Brain pericyte (primary cell): ENCODE measurements at regions not wholly inside any gene's neighbourhood (a gene's known extent, or its start where the extent isn't known, plus 50 kb on each side); places are given as distances from the start of the nearest gene placed in this dataset.
"Not testable (repeated sequence)": the region's sequence is repeated elsewhere in the genome, so short reads cannot be mapped to it uniquely, and the experiment has no call there.

ENCODE experiments used
- DNase-seq: peaks from one replicate; pipeline ENCODE4 v3.0.0-alpha.2; 2012; ENCODE audit warnings: low read depth, low spot score

DNA sequence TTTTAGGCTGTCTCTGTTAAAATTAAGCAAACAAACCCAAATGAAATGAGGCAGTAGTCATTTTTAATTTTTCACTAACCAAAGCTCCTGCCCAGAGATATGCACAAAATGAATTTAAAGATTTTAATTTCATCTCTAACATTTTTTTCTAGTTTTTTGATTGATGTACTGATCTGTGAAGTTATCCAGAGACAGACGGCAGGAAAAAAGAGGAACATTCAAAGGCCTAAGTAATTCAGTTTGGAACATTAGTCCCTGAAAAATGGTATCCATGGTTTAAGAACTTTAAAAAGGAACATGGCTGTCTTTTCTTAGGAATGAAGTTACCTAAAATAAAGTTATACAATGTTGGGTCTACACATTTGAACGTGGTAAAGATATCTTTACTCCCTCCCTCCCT is 498.8 kb upstream of the LMO3 start:
- DNase-seq, result no peak

- DNase-seq, result no peak
These were observed 491.7 kb upstream of the LMO3 start for GRCh38 chr12:17097674-17098073.

GRCh38 chr12:17084831-17085230 is 478.9 kb upstream of the LMO3 start:
- no peak for DNase-seq

- DNase-seq, result no peak
These were observed 473.4 kb upstream of the LMO3 start for GRCh38 chr12:17079251-17079909.

- DNase-seq, result no peak
These were observed 471.6 kb upstream of the LMO3 start for GRCh38 chr12:17077594-17077993.

DNA sequence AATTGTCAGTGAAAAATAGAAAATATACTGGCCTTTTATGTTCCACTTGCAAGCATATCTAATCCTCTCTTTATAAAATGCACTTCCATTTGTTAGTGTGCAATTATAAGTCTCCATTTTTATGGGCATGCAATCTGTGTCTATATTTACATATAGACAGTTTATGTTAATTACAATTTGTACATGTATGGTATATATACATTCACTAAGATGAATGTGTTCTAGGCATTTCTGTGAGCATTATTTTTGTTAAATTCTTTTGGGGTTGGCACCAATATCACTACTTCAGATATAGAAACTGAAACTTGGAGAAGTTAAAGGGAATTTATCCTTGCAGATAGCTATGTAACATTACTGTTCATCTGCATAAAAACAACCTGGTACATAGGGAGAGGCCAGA is 470.8 kb upstream of the LMO3 start:
- no peak for DNase-seq

DNA sequence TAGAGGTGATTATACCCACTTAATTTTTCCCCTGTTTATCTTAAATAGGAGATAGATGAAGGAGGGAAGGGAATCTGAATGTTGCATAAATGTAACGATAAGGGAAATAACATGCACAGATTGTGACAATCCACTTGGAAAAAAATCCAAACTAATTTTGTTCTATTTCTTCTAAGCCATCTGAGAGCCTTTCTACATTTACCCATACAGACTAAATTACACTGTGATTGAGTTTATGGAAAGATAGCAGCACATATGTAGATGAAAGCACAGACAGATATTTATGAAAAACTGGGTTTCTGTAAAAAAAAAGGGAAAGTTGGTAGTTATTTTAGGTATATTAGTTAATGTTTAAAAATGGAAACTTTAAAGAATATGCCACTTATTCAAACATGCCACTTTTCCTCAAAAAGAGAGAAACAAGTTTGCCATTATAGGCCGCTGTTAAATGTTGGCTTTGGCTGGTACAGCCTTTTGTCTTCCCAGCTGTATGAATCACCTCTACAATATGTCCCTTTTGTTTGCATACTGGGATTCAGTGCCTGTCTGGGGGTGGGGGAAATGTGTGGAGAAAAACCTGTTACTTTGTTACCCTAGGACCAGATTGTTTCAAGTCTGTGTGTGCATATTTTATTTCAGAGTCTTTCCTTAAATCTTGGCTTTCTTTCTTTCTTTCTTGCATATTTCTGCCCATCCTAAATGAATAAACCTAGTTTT is 470.2 kb upstream of the LMO3 start:
- DNase-seq, result no peak

GRCh38 chr12:17064834-17065233 is 458.9 kb upstream of the LMO3 start:
- DNase-seq, result no peak

GRCh38 chr12:17062267-17063036 is 456.5 kb upstream of the LMO3 start:
- DNase-seq, result no peak

- DNase-seq, result no peak
These were observed 454.3 kb upstream of the LMO3 start for GRCh38 chr12:17060260-17060659.

DNA sequence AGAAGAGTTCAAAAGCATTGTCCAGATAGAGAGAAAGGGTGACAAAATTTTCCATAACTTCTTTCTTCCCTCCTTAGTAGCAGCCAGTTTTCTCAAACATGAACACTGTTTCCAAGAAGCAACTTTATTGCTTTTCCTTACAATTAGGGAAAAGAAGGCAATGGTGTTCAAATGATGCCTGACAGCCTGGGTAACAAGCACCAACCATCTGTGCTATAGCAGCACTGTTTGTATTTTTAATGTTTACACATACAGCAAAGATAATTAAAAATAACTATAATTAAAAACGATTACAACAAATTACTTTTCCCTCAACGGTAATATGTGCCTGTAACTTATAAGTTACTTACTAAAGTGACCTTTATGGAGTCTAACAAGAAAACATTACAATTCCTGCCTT is 450.6 kb upstream of the LMO3 start:
- DNase-seq, result no peak

- no peak for DNase-seq
These were observed 433.0 kb upstream of the LMO3 start for GRCh38 chr12:17038923-17039322.

- no peak for DNase-seq
These were observed 429.4 kb upstream of the LMO3 start for GRCh38 chr12:17035372-17035771.

DNA sequence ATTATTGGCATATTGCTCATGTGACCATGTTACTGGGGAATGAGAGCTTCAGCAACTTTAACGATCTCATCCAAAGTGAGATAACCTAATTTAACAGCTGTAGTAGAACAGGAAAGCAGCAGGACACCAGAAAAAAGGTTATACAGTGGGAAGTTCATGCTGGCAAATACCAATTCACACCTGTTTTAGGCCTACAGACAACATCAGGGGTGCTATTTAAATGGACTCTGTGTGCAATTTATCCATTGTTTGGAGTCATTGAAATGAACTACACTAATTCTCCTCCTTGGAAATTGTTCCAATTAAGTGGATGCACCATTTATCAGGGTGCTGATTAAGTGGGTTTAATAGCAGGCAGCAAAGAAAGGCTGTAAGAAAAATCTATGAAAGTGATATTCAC is 424.4 kb upstream of the LMO3 start:
- DNase-seq, result no peak

DNA sequence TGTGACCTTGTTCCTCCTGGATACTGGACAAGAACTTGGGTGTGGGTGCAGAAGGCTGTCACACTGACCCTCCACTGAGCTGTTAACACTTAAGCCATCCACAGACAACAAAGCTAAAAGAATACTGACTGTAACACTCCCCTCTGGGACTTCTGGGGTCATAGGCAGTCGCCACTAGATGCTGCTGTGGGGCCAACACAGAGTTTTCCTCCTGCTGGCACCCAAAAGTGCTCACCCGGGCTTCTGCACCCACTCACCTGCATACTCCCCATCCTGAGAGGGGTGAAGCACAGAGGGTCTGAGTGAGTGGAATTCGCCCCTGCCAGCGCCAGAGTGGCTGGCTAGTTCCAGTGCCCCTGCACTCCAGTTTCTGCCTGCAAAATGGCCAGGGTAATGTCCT is 422.4 kb upstream of the LMO3 start:
- DNase-seq, result no peak

DNA sequence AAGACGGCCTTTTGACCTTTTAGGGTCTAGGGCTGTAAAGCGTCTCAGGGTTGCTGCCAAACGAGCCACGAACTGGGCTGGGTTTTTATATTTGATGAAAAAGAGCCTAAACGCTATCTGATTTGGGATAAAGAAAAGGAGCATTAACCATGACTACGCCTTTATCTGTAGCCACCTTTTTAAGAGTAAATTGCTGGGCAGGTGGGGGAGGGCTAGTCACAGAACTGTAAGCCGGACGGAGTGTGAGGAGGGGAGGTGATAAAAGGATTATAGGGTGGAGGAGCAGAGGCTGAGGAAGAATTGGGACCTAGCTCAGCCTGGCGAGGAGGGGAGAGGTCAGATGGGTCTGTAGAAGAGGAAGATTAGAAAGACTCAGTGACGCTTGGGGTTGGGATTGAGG is 419.5 kb upstream of the LMO3 start:
- not testable (repeated sequence) for DNase-seq

DNA sequence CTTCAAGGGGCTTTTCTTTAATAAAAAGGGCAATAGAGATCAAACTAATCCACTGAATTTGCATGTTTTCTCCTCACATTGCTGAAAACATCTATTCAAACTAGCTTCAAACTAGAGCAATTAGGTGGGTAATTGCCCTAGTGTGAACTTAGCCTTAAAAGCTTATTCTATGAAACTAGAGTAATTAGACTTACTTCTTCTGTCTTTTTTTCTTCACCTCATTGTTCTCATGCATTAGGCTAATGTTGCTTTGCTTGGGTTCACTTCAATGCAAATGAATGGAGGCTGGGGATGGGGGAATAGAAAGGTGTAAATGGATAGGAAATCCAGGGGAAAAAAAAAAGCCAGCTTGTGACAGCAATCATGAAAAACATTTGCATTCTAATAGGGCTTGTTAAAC is 414.8 kb upstream of the LMO3 start:
- no peak for DNase-seq

GRCh38 chr12:17017402-17017801 is 411.4 kb upstream of the LMO3 start:
- DNase-seq, result no peak

GRCh38 chr12:17016116-17016864 is 410.3 kb upstream of the LMO3 start:
- DNase-seq, result no peak

DNA sequence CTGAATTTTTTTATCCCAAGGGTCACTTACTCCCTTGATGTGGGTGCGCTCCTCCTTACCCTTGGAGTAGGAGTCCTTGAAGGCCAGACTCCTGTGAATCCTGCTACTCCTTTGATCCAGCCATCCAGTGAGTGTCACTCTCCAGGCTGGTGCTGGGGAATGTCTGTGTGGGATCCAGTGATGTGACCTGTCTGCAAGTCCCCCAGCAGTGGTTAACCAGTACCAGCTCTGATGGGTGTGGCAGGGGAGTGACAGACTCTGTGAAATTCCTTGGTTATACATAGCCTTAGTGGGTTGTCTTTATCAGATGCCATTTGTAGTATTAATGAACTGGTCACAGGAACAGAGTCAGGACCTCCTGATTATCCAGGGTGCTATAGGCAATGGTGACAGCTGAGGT is 409.5 kb upstream of the LMO3 start:
- DNase-seq, result no peak

DNA sequence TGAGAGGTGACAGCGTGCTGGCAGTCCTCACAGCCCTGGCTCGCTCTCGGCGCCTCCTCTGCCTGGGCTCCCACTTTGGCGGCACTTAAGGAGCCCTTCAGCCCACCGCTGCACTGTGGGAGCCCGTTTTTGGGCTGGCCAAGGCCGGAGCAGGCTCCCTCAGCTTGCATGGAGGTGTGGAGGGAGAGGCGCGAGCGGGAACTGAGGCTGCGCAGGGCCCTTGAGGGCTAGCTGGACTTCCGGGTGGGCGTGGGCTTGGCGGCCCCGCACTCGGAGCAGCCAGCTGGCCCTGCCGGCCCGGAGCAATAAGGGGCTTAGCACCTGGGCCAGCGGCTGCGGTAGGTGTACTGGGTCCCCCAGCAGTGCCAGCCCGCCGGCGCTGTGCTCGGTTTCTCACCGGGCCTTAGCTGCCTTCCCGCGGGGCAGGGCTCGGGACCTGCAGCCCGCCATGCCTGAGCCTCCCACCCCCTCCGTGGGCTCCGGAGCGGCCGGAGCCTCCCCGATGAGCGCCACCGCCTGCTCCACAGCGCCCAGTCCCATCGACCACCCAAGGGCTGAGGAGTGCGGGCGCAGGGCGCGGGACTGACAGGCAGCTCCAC is 401.6 kb upstream of the LMO3 start:
- not testable (repeated sequence) for DNase-seq

GRCh38 chr12:16998538-16998937 is 392.6 kb upstream of the LMO3 start:
- not testable (repeated sequence) for DNase-seq
